GM18498 (cell line): ENCODE measurements at regions not wholly inside any gene's neighbourhood (a gene's known extent, or its start where the extent isn't known, plus 50 kb on each side); places are given as distances from the start of the nearest gene placed in this dataset.

Source experiments
- ATAC-seq: cut with Tn5 transposase; IDR thresholded peaks from one replicate; pipeline ENCODE4 v1.9.1; 2021; ENCODE audit warnings: mild to moderate bottlenecking, moderate library complexity; ENCODE audit not compliant: unreplicated experiment

GRCh38 chr2:103469800-103470199, 708.0 kb downstream of the TMEM182 start:
- no peak for ATAC-seq

GRCh38 chr2:103484906-103485305, 723.1 kb downstream of the TMEM182 start:
- ATAC-seq = no peak

GRCh38 chr2:103496850-103497249, 735.0 kb downstream of the TMEM182 start:
- no peak for ATAC-seq

GRCh38 chr2:103506812-103507211, 745.0 kb downstream of the TMEM182 start:
- no peak for ATAC-seq

- no peak for ATAC-seq
Measured at GRCh38 chr2:103512442-103512841, 750.6 kb downstream of the TMEM182 start.

DNA sequence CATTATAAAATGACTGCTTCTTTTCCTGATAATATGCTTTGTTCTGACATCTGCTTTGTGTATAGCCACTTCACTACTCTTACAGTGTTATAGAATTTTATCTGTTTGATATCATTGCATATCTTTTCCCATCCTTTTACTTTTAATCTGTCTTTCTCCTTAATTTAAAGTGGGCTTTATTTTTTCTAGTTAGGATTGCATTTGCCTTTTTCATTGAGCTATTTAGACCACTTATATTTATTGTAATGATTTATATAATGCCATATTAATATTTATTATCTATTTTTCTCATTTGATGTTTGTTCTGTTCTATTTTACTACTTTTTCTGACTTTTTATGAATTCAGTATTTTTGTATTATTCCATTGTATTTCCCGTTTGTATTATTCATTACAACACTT, 758.7 kb downstream of the TMEM182 start:
- ATAC-seq = no peak

DNA sequence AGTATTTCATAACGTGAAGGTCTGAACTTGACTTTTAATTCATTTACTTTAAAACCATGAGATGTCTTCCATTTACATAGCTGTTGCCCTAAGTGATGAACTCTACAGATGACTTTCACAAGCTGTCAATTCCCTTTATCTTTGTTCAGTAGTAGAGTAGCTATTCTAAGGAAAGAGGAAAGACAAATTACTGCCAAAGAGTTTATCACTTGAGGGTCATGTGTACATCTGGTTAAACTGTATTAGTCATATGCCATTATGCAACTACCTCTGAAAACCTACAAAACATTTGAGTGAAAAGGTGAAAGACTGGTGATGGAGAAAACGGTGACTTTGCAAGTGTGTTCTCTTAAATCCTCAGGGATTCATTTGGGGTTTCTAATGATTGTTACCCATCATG, 763.9 kb downstream of the TMEM182 start:
- ATAC-seq = no peak

DNA sequence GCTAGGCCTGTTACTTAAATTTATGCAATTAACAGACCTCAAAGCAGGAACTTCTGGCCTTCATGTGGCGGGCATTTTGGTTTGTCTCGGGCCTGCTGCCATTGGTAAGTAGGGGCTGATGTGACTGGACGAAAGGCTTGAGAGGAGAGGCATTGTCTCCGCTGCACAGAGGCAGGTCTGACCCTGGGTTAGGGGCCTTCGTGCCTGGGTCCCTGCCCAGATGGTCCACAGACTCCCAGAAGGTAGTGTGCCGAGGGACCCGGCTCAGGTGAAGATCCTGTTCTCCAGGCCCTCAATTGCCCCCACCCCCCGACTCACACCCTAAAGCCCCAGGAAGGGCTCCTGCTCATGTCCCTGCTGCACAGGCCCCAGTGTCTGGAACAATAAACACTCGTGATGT, 764.9 kb downstream of the TMEM182 start:
- ATAC-seq = no peak

- no peak for ATAC-seq
Measured at GRCh38 chr2:103527278-103527677, 765.4 kb downstream of the TMEM182 start.

- ATAC-seq = no peak
Measured at GRCh38 chr2:103529798-103530502, 768.1 kb downstream of the TMEM182 start.

DNA sequence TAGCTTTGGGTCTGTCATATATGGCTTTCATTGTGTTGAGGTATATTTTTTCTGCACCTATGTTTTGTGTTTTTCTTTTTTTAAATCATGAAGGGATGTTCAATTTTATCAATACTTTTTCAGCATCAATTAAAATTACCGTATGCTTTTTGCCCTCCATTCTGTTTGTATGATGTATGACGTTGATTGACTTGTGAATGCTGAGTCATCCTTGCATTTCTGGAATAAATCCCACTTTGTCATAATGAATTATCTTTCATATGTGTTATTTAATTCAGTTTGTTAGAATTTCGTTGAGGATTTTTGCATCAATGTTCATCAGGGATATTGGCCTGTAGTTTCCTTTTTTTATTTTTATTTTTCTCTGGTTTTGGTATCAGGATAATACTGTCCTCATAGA, 790.9 kb downstream of the TMEM182 start:
- ATAC-seq = no peak

GRCh38 chr2:103594823-103595222, 833.0 kb downstream of the TMEM182 start:
- no peak for ATAC-seq

DNA sequence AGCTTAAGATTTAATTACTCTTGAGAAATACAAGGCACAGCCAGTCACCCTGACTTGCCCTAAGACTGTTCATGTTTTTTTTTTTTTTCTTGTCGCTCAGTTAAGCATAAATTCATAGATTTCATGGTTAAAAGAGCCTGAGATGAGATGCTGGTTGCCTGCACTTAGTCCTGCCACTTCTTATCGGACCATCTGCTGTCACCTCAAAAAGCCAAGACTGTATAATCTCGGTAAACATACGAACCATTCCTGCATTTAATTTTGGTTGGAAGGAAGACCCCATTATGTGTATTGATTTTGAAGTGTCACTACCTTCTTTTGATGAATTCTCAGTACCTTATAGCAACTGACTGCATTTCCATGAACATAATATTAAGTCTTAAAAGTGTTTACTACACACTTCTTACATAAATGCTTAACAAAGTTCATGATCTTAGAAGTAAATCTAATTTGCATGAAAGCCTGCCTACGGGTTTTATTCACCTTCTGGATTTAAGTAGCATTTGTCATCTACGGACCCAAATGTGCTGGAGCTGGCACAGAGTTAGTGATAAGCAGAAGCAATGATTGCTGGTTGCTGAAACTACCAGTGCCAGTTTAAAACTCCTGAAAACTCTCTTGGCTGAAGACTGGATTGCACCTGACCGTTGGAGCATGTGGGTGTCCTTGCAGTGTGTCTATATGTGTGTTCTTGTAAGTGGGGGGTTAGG, 843.4 kb downstream of the TMEM182 start:
- no peak for ATAC-seq

DNA sequence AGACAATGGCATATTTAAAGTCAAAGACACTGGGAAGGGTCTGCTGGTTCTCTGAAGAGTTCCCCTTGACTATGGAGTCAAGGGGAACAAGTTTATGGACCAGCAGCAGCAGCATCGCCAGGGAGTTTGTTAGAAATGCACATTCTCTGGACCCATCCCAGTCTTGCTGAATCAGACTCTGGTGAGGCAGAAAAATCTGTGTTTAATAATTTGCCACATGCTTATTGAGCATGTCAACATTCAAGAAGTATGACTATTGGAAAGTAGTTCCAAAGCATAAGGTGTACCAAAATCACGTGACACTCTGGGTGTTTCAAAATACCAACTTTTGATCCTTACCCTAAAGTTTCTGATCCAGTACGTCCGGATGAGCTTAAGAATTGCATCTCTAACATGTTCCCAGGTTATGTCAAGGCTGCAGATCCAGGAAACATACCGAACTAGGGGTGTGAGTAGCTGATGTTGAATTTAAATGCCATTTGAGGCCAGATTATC, 853.8 kb downstream of the TMEM182 start:
- no peak for ATAC-seq

- ATAC-seq = no peak
Measured at GRCh38 chr2:103616891-103617290, 855.1 kb downstream of the TMEM182 start.

GRCh38 chr2:103618112-103618511, 856.3 kb downstream of the TMEM182 start:
- no peak for ATAC-seq

DNA sequence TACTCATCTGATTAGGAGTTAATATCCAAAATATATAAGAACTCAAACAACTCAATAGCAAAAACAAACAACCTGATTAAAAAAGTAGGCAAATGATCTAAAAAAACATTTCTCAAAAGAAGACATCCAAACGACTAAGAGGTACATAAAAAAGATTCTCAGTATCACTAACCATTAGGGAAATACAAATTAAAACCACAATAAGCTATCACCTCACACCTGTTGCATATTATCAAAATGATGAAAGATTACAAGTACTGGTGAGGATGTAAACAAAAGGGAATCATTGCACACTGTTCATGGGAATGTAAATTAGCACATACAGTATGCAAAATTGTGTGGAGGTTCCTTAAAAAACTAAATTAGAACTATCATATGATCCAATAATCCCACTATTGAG, 865.5 kb downstream of the TMEM182 start:
- ATAC-seq = no peak

DNA sequence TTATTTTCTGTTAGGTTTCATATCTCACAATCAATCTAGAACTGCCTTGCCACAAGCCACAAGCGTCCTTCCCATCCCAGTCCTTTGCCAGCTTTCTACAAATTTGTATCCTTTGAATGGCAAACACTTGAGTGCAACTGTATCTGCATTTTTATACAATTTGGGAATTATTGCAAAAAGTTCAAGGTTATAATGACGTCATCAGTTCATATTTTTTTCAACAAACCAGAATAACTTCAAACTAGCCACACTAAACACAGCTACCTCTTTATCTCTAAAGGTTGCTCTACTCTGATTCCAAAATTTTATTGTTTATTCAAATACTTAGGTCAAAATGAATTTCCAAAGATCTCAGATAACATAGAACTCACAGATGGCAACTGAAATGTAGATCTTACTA, 877.1 kb downstream of the TMEM182 start:
- ATAC-seq = no peak

GRCh38 chr2:103656558-103656957, 894.7 kb downstream of the TMEM182 start:
- no peak for ATAC-seq

- ATAC-seq = no peak
Measured at GRCh38 chr2:103660519-103660918, 898.7 kb downstream of the TMEM182 start.

- no peak for ATAC-seq
Measured at GRCh38 chr2:103660947-103661346, 899.1 kb downstream of the TMEM182 start.

DNA sequence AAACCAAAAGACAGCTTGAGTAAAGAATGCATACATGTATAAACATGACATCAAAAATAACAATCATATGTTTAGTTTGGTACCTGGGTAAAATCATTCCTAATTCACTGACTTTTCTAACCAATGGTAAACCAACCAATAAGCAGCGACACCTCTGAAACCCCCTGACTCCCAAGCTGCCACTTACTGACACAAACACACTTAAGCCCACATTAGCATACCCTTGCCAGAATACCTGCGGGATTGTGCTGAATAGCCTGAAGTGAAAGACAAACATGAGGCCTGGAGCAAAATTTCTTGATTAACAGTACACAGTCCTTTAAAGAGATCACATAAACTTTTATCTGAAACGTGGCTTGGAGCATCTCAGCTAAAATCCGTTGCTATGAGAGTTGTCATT, 902.9 kb downstream of the TMEM182 start:
- no peak for ATAC-seq
